ENCODE measurements at regions not wholly inside any gene's neighbourhood (a gene's known extent, or its start where the extent isn't known, plus 50 kb on each side); places are given as distances from the start of the nearest gene placed in this dataset.

DNA sequence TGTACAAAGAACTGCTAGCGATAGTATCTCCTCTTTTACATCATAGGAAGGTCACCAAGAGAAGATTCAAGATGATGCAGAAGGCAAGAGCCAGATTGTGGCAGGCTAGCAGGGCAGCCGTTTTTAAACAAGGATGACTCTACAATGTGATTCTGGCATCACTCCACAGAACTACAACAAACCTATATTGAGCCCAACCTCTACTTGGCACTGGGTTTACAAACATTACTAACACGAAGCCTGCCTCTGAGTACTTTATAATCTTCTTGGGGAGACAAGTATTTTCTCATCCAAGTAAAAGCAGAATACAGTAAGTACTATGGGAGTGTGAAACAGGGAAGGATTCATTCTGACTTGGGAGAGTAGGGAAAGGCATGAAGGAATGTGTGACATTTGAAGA, 448.6 kb downstream of the ZNF608 start:
- Mint-ChIP-seq H3K4me3 (no peak overlapping the region), H3K27me3 (ENCODE audit: low read depth) (no peaks in the 10 kb centered on the region), H3K36me3 (no peaks in the 10 kb centered on the region), H3K9me3 (peaks cover 8% of the 10 kb centered on the region), H3K27ac (no peak overlapping the region), H3K4me1 (peaks cover 18% of the 10 kb centered on the region)
- no peak for TF ChIP-seq CTCF (IDR thresholded peaks at IDR 0.05; ENCODE audit: unreplicated experiment)
- no peak for DNase-seq (ENCODE audit: low spot score in 2 of 2, unreplicated experiment in 2 of 2)

- Mint-ChIP-seq H3K36me3 (no peaks in the 10 kb centered on the region), H3K4me1 (peaks cover 22% of the 10 kb centered on the region), H3K9me3 (peaks cover 8% of the 10 kb centered on the region), H3K4me3 (no peak overlapping the region), H3K27me3 (ENCODE audit: low read depth) (no peaks in the 10 kb centered on the region), H3K27ac (no peak overlapping the region)
- TF ChIP-seq CTCF (IDR thresholded peaks at IDR 0.05; ENCODE audit: unreplicated experiment) = no peak
- no peak for DNase-seq (ENCODE audit: low spot score in 2 of 2, unreplicated experiment in 2 of 2)
Observed at GRCh38 chr5:124292322-124292855, 454.1 kb downstream of the ZNF608 start.

- Mint-ChIP-seq H3K27ac (peak overlapping the region; percentile 25), H3K36me3 (no peaks in the 10 kb centered on the region), H3K9me3 (peaks cover 8% of the 10 kb centered on the region), H3K27me3 (ENCODE audit: low read depth) (no peaks in the 10 kb centered on the region), H3K4me1 (peaks cover 22% of the 10 kb centered on the region), H3K4me3 (no peak overlapping the region)
- no peak for TF ChIP-seq CTCF (IDR thresholded peaks at IDR 0.05; ENCODE audit: unreplicated experiment)
- no peak for DNase-seq (ENCODE audit: low spot score in 2 of 2, unreplicated experiment in 2 of 2)
Observed at GRCh38 chr5:124289641-124290311, 456.7 kb downstream of the ZNF608 start.

DNA sequence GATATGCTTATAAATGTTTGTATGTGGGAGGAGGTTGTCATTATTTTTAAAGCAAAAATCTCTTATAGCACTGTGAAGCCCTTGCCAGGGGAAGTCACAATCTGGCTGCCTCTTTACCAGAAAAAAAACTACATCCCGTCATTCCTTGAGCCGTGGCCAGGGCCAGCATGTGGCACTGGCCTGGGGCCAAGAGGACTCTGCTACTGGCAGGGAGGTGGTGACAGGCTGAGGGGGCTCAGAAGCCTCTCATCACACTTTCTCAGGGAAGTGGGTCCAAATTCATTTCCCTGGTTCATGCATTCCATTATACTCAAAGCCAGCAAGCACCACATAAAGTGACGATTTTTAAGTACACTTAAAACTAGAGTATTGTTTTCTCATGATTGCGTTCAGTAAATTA, 457.3 kb downstream of the ZNF608 start:
- Mint-ChIP-seq H3K27ac (peak overlapping the region; percentile 25), H3K4me1 (peaks cover 22% of the 10 kb centered on the region), H3K36me3 (no peaks in the 10 kb centered on the region), H3K9me3 (peaks cover 2% of the 10 kb centered on the region), H3K4me3 (no peak overlapping the region), H3K27me3 (ENCODE audit: low read depth) (no peaks in the 10 kb centered on the region)
- no peak for DNase-seq (ENCODE audit: low spot score in 2 of 2, unreplicated experiment in 2 of 2)
- no peak for TF ChIP-seq CTCF (IDR thresholded peaks at IDR 0.05; ENCODE audit: unreplicated experiment)

DNA sequence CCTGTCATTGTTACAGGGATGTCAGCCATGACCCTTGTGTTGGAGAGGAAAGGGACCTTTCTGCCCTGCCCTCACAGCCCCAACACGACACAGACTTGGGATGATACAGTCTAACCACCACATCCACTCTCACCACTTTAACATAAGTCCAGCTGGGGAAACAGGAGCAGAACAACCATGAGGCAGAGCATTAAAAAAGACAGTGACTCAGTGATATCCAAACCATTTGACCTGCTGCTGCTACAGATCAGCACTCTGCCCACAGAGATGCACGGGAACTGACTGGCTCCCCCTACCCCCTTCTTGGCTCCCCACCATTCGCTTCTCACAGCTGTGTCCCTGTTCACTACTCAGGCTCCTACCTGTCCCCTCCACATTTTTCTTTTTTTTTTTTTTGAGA, 458.6 kb downstream of the ZNF608 start:
- peaks cover 24% of the 10 kb centered on the region for H3K4me1 Mint-ChIP-seq
- H3K4me3 Mint-ChIP-seq = no peak overlapping the region
- DNase-seq (ENCODE audit: low spot score in 2 of 2, unreplicated experiment in 2 of 2) = no peak
- H3K27ac Mint-ChIP-seq = no peak overlapping the region
- no peaks in the 10 kb centered on the region for H3K9me3 Mint-ChIP-seq
- TF ChIP-seq CTCF (IDR thresholded peaks at IDR 0.05; ENCODE audit: unreplicated experiment) = no peak
- H3K36me3 Mint-ChIP-seq = no peaks in the 10 kb centered on the region
- H3K27me3 Mint-ChIP-seq (ENCODE audit: low read depth) = no peaks in the 10 kb centered on the region
